ENCODE measurements at regions not wholly inside any gene's neighbourhood (a gene's known extent, or its start where the extent isn't known, plus 50 kb on each side); places are given as distances from the start of the nearest gene placed in this dataset.

- TF ChIP-seq, protein P1, sequence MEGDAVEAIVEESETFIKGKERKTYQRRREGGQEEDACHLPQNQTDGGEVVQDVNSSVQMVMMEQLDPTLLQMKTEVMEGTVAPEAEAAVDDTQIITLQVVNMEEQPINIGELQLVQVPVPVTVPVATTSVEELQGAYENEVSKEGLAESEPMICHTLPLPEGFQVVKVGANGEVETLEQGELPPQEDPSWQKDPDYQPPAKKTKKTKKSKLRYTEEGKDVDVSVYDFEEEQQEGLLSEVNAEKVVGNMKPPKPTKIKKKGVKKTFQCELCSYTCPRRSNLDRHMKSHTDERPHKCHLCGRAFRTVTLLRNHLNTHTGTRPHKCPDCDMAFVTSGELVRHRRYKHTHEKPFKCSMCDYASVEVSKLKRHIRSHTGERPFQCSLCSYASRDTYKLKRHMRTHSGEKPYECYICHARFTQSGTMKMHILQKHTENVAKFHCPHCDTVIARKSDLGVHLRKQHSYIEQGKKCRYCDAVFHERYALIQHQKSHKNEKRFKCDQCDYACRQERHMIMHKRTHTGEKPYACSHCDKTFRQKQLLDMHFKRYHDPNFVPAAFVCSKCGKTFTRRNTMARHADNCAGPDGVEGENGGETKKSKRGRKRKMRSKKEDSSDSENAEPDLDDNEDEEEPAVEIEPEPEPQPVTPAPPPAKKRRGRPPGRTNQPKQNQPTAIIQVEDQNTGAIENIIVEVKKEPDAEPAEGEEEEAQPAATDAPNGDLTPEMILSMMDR (IDR thresholded peaks at IDR 0.05; ENCODE audit: insufficient read depth, low read length, poor library complexity, severe bottlenecking) = no peak
- no peak for TF ChIP-seq EZH2phosphoT487 (conservative IDR thresholded peaks at IDR 0.05; ENCODE audit: low read length)
These were observed 186.6 kb upstream of the LEF1 start for GRCh38 chr4:108355186-108355901.

Measured in SU-DHL-6 (cell line).